ENCODE measurements at regions not wholly inside any gene's neighbourhood (a gene's known extent, or its start where the extent isn't known, plus 50 kb on each side); places are given as distances from the start of the nearest gene placed in this dataset.
"Not testable (repeated sequence)": the region's sequence is repeated elsewhere in the genome, so short reads cannot be mapped to it uniquely, and the experiment has no call there.

GRCh38 chr2:236632295-236633218 is 62.9 kb downstream of the ACKR3 start:
- no peak for DNase-seq

- DNase-seq = no peak
Observed at GRCh38 chr2:236633219-236633570, 63.6 kb downstream of the ACKR3 start.

- no peak for DNase-seq
Observed at GRCh38 chr2:236633775-236634560, 64.3 kb downstream of the ACKR3 start.

GRCh38 chr2:236636261-236636660 is 66.6 kb downstream of the ACKR3 start:
- no peak for DNase-seq

GRCh38 chr2:236636714-236637470 is 67.3 kb downstream of the ACKR3 start:
- no peak for DNase-seq

GRCh38 chr2:236637686-236638569 is 68.3 kb downstream of the ACKR3 start:
- no peak for DNase-seq

GRCh38 chr2:236638707-236639106 is 69.1 kb downstream of the ACKR3 start:
- no peak for DNase-seq

- no peak for DNase-seq
Observed at GRCh38 chr2:236639461-236640235, 70.0 kb downstream of the ACKR3 start.

- no peak for DNase-seq
Observed at GRCh38 chr2:236641051-236641726, 71.6 kb downstream of the ACKR3 start.

GRCh38 chr2:236642125-236642524 is 72.5 kb downstream of the ACKR3 start:
- no peak for DNase-seq

- no peak for DNase-seq
Observed at GRCh38 chr2:236642584-236643291, 73.1 kb downstream of the ACKR3 start.

GRCh38 chr2:236643480-236643879 is 73.9 kb downstream of the ACKR3 start:
- no peak for DNase-seq

GRCh38 chr2:236644067-236644466 is 74.4 kb downstream of the ACKR3 start:
- DNase-seq = no peak

- no peak for DNase-seq
Observed at GRCh38 chr2:236644502-236644911, 74.9 kb downstream of the ACKR3 start.

GRCh38 chr2:236645141-236645540 is 75.5 kb downstream of the ACKR3 start:
- DNase-seq = not testable (repeated sequence)

- DNase-seq = no peak
Observed at GRCh38 chr2:236646441-236646840, 76.8 kb downstream of the ACKR3 start.

- no peak for DNase-seq
Observed at GRCh38 chr2:236646871-236647270, 77.2 kb downstream of the ACKR3 start.

- DNase-seq = no peak
Observed at GRCh38 chr2:236647621-236648020, 78.0 kb downstream of the ACKR3 start.

GRCh38 chr2:236653863-236654262 is 84.2 kb downstream of the ACKR3 start:
- DNase-seq = no peak

- no peak for DNase-seq
Observed at GRCh38 chr2:236654496-236654895, 84.9 kb downstream of the ACKR3 start.
